ENCODE measurements at regions not wholly inside any gene's neighbourhood (a gene's known extent, or its start where the extent isn't known, plus 50 kb on each side); places are given as distances from the start of the nearest gene placed in this dataset.

DNA sequence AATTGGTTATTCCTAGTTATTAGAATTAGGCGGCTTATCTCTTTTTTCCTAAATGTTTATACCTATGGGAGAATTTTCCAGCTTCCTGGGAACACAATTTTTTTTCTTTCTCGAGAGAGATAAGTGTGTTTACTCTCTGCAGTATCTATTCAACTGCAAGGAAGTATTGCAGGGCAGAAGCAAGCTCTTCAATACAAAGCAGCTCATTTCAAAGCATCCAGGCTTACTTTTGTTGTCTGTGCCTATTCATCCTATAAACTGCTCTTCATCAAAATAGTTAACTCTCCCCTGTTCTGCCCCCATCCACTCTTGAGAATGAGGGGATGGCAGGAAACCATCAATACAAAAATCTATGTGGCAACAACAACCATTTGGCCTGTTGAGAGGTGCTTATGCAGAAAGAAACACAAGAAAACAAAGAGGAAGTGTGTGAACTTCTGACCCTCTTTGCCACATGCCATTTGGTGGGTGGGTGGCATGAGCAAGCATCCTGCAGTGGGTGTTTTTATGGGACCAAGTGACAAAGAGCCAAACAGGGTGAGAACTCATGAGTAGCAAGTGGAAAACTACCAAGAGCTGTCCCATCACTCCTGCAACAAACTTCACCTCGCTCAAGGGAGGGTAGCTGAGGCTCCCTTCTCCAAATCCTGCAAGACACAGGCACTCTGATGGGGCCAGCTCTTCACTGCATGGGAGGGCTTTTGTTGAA lies 50.6 kb upstream of the MRPS6 start:
- Histone ChIP-seq H3K27ac (ENCODE audit: low read depth, low read length) (no peak overlapping the region), H3K9ac (ENCODE audit: low read depth, low read length) (no peak overlapping the region), H3K36me3 (ENCODE audit: control insufficient read depth, insufficient read depth, low read length) (no peaks in the 10 kb centered on the region), H3K4me1 (ENCODE audit: control insufficient read depth, insufficient read depth, low read length) (peaks cover 17% of the 10 kb centered on the region), H3K9me3 (ENCODE audit: control insufficient read depth, insufficient read depth, low read length) (no peaks in the 10 kb centered on the region), H3K4me3 (ENCODE audit: low read depth, low read length) (no peak overlapping the region), H3K27me3 (ENCODE audit: control insufficient read depth, insufficient read depth, low read length) (no peaks in the 10 kb centered on the region)

DNA sequence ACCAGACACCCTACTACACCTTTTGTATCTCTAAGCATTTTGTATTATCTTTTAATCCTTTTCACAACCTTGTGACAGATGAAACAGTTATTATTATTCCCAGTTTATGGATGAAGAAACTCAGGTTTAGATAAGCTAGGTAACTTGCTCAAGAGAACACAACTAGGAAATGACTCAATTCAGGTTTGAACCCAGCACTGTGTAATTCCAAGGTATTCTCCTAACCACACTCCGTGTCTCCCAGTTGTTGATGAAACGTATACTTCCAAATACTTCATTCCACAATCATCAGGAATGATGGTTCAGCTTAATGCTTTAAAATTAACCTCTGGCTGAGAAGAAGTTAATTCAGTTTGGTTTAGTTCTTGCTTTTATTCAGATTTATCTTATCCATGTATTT lies 51.7 kb upstream of the MRPS6 start:
- Histone ChIP-seq H3K9ac (ENCODE audit: low read depth, low read length) (no peak overlapping the region), H3K9me3 (ENCODE audit: control insufficient read depth, insufficient read depth, low read length) (no peaks in the 10 kb centered on the region), H3K27ac (ENCODE audit: low read depth, low read length) (no peak overlapping the region), H3K36me3 (ENCODE audit: control insufficient read depth, insufficient read depth, low read length) (no peaks in the 10 kb centered on the region), H3K27me3 (ENCODE audit: control insufficient read depth, insufficient read depth, low read length) (no peaks in the 10 kb centered on the region), H3K4me3 (ENCODE audit: low read depth, low read length) (no peak overlapping the region), H3K4me1 (ENCODE audit: control insufficient read depth, insufficient read depth, low read length) (peaks cover 17% of the 10 kb centered on the region)

DNA sequence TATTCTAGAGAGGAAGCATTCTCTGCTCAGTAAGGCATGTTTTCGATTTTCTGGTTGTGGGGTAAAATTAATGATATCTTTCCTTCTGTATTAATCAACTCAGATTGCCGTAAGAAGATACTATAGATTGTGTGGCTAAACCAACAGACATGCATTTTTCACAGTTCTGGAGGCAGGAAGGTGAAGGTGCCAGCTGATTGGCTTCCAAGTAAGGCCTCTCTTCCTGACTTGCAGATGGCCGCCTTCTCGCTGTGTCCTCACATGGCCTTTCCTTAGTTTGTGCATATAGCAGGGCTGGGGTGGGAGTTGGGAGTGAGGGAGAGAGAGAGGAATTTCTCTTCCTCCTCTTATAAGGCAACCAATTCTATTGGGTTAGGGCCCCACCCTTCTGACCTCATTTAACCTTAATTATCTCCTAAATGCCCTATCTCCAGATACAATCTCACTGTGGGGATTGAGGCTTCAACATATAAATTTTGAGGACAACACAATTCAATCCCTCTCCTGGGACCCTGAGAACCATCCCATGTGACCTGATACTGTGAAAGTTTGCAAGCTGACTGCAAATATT lies 52.3 kb upstream of the MRPS6 start:
- Histone ChIP-seq H3K27me3 (ENCODE audit: control insufficient read depth, insufficient read depth, low read length) (no peaks in the 10 kb centered on the region), H3K9me3 (ENCODE audit: control insufficient read depth, insufficient read depth, low read length) (no peaks in the 10 kb centered on the region), H3K27ac (ENCODE audit: low read depth, low read length) (no peak overlapping the region), H3K4me1 (ENCODE audit: control insufficient read depth, insufficient read depth, low read length) (peaks cover 17% of the 10 kb centered on the region), H3K4me3 (ENCODE audit: low read depth, low read length) (no peak overlapping the region), H3K36me3 (ENCODE audit: control insufficient read depth, insufficient read depth, low read length) (no peaks in the 10 kb centered on the region), H3K9ac (ENCODE audit: low read depth, low read length) (no peak overlapping the region)

DNA sequence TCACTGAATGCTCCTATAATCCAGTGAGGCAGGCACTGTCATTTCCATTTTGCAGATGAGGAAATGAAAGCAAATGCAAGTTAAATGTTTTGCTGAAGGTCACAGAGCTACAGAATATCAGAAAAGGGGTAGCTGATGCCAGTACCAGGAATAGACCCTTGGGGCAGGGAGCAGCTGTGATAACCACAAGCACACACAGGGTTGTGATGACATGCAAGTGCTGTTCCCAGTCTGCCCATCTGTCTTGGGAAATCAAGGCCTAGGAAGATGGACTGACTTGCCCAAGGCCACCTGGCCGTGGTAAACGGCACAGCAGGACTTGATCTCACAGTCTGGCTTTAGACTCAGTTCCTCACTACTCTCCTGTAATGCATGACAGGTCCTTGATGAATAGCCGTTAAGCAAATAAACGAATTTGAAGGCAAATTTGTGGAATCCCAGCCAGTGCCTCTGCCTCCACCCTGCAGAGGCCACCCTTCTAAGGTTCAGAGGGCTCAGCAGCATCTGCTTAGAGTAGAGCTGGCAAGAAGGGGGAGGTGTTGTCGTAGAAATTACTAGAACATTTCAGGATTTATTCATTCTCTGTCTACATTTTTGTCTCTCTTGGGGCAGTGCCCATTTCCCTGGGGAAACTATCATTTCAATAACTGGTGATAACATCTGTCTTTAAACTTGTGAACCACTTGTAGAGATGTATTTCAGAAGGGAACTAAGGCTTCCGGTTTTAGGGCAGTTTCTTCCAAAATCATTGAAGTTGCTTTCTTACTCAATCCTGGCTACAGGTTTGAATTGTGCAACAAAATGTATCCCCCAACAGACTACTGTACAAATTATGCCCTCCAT lies 53.2 kb upstream of the MRPS6 start:
- H3K27ac ChIP-seq (ENCODE audit: low read depth, low read length): no peak overlapping the region
- H3K9ac ChIP-seq (ENCODE audit: low read depth, low read length): no peak overlapping the region
- H3K4me3 ChIP-seq (ENCODE audit: low read depth, low read length): no peak overlapping the region

DNA sequence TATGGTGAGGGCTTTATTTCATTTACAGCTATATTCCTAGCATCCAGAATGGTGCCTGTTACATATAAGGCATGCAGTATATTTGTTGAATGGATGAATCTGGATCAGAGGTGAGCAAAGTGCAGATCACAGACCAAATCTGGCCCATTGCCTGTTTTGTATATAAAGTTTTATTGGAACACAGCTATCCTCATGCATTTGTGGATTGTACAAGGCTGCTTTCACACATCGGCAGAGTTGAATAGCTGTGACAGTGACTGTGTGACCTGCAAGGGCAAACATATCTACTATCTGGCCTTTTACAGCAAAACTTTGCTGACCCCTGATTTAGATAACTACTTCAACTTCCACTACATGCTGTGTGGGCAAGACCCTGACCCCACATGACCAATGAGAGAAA lies 54.0 kb upstream of the MRPS6 start:
- Histone ChIP-seq H3K27ac (ENCODE audit: low read depth, low read length) (no peak overlapping the region), H3K4me1 (ENCODE audit: control insufficient read depth, insufficient read depth, low read length) (peaks cover 17% of the 10 kb centered on the region)

More for the DNA sequence above, 53.2 kb upstream of the MRPS6 start:
- Histone ChIP-seq H3K9me3 (ENCODE audit: control insufficient read depth, insufficient read depth, low read length) (no peaks in the 10 kb centered on the region), H3K36me3 (ENCODE audit: control insufficient read depth, insufficient read depth, low read length) (no peaks in the 10 kb centered on the region), H3K27me3 (ENCODE audit: control insufficient read depth, insufficient read depth, low read length) (no peaks in the 10 kb centered on the region), H3K4me1 (ENCODE audit: control insufficient read depth, insufficient read depth, low read length) (peaks cover 17% of the 10 kb centered on the region)

DNA sequence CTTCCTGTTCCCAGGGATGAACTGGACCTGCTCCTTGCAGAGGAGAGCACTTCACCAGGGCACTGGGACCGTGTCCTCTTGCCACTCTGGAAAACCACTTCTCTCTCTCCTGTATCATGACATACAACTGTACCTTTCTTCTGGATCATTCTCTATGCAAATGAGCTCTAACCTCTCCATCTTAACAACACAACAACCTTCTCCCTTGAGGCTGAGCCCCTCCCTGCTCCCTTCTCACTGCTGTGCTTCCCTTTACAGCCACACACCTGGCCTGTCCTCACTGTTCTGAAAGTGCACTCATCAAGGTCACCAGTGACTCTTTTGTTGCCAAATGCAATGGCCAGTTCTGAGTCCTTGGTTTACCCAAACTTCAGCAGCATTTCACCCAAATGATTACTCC lies 54.5 kb upstream of the MRPS6 start:
- Histone ChIP-seq H3K4me1 (ENCODE audit: control insufficient read depth, insufficient read depth, low read length) (peaks cover 17% of the 10 kb centered on the region), H3K27ac (ENCODE audit: low read depth, low read length) (no peak overlapping the region), H3K9ac (ENCODE audit: low read depth, low read length) (no peak overlapping the region), H3K36me3 (ENCODE audit: control insufficient read depth, insufficient read depth, low read length) (no peaks in the 10 kb centered on the region), H3K4me3 (ENCODE audit: low read depth, low read length) (no peak overlapping the region), H3K9me3 (ENCODE audit: control insufficient read depth, insufficient read depth, low read length) (no peaks in the 10 kb centered on the region), H3K27me3 (ENCODE audit: control insufficient read depth, insufficient read depth, low read length) (no peaks in the 10 kb centered on the region)

More for the DNA sequence above, 54.0 kb upstream of the MRPS6 start:
- no peaks in the 10 kb centered on the region for H3K27me3 ChIP-seq (ENCODE audit: control insufficient read depth, insufficient read depth, low read length)
- H3K9ac ChIP-seq (ENCODE audit: low read depth, low read length): no peak overlapping the region
- H3K36me3 ChIP-seq (ENCODE audit: control insufficient read depth, insufficient read depth, low read length): no peaks in the 10 kb centered on the region
- no peak overlapping the region for H3K4me3 ChIP-seq (ENCODE audit: low read depth, low read length)
- no peaks in the 10 kb centered on the region for H3K9me3 ChIP-seq (ENCODE audit: control insufficient read depth, insufficient read depth, low read length)

DNA sequence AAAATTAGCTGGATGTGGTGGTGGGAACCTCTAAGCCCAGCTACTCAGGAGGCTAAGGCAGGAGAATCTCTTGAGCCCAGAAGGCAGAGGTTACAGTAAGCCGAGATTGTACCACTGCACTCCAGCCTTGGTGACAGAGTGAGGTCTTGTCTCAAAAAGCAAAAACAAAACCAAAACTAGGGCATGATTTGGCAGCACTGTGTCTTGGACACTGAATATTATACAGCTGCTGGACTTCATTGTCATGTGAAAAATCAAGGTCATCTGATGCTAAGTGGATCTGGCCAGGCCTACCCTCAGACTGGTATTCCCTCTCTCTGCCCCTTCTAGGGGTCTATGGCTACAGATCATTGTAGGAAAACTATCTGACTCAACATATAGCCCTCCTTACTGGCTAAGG lies 55.2 kb upstream of the MRPS6 start:
- Histone ChIP-seq H3K4me3 (ENCODE audit: low read depth, low read length) (no peak overlapping the region), H3K9me3 (ENCODE audit: control insufficient read depth, insufficient read depth, low read length) (no peaks in the 10 kb centered on the region), H3K27ac (ENCODE audit: low read depth, low read length) (no peak overlapping the region), H3K4me1 (ENCODE audit: control insufficient read depth, insufficient read depth, low read length) (peaks cover 15% of the 10 kb centered on the region), H3K9ac (ENCODE audit: low read depth, low read length) (no peak overlapping the region), H3K36me3 (ENCODE audit: control insufficient read depth, insufficient read depth, low read length) (no peaks in the 10 kb centered on the region), H3K27me3 (ENCODE audit: control insufficient read depth, insufficient read depth, low read length) (no peaks in the 10 kb centered on the region)

DNA sequence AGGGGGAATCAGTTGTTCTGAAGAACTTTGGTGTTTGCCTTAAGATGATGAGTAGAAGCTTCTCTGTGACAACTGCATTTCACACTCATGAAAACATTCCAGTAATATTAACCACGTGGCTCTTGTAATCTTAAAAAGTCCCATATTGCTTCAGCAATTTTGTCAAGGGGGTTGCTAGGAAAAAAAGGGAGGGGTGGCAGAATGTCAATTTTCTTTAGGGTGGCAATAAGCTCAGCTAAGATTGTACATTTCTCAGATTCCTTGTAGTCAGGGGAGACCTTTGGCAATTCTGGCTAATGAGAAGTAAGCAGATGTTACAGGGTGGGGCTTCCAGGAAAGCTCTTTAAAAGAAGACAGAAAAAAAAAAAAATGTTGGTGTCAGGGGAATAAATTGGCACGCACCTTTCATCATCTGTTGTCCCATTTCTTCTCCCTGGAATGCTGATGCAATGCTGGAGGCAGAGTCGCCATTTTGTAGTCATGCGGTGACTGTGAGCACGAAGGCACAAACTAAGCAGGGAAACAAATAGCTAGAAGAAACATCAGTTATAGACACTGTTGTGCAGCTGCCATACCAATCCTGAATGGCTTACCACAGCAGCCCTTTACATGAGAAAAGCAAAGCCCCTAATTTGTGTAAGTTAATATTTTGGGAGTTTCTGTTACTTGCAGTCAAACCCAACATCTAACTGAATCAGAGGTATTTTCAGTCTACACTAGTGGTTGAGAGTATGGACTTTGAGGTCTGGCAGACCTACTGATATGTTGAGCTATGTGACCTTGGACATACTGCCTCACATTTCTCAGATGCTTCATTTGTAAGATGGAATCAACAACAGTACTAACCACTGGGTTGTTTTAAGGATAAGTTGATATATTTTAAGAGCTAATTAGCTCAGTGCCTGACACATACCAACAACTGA lies 56.1 kb upstream of the MRPS6 start:
- Histone ChIP-seq H3K9ac (ENCODE audit: low read depth, low read length) (no peak overlapping the region), H3K36me3 (ENCODE audit: control insufficient read depth, insufficient read depth, low read length) (no peaks in the 10 kb centered on the region), H3K27me3 (ENCODE audit: control insufficient read depth, insufficient read depth, low read length) (no peaks in the 10 kb centered on the region), H3K4me1 (ENCODE audit: control insufficient read depth, insufficient read depth, low read length) (peaks cover 6% of the 10 kb centered on the region), H3K4me3 (ENCODE audit: low read depth, low read length) (no peak overlapping the region), H3K27ac (ENCODE audit: low read depth, low read length) (no peak overlapping the region), H3K9me3 (ENCODE audit: control insufficient read depth, insufficient read depth, low read length) (no peaks in the 10 kb centered on the region)

DNA sequence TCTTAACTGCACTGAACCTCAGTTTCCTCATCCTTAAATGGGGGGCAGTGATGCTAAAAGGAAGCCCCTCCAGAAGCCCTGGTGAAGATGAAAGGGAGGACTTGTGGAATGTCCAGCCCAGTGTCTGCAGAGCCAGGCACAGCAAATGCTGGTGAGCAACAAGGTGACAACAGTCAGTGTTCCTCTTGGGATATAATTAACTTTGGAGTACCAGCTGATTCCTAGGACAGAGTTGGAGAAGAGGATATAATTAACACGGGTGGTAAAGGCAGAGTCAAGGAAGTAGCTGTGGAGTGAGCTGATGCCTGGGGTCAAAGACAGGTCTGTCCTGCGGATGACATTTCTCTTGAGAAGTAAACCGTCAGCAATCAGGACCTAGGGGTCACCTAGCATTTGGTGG lies 60.7 kb upstream of the MRPS6 start:
- Histone ChIP-seq H3K9me3 (ENCODE audit: control insufficient read depth, insufficient read depth, low read length) (no peaks in the 10 kb centered on the region), H3K9ac (ENCODE audit: low read depth, low read length) (no peak overlapping the region), H3K4me1 (ENCODE audit: control insufficient read depth, insufficient read depth, low read length) (no peaks in the 10 kb centered on the region), H3K27ac (ENCODE audit: low read depth, low read length) (no peak overlapping the region), H3K4me3 (ENCODE audit: low read depth, low read length) (no peak overlapping the region), H3K27me3 (ENCODE audit: control insufficient read depth, insufficient read depth, low read length) (no peaks in the 10 kb centered on the region), H3K36me3 (ENCODE audit: control insufficient read depth, insufficient read depth, low read length) (no peaks in the 10 kb centered on the region)

DNA sequence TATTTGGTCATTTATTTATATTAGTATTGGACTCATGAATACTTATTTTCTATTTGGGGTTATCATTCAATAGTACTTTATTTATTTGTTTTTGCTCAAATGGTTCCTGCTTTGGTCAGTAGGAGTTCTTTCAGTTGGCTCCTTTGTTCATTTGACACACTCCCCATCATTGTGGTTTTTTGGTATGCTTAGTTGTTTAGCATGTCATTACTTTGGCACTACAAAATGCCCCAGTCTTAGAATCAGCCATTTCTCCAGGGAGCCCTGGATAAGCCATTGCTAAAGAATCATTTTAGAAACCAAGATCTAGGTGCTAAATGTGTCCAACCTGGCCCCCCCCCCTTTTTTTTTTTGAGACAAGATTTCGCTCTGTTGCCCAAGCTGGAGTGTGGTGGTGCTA lies 61.7 kb upstream of the MRPS6 start:
- H3K27me3 ChIP-seq (ENCODE audit: control insufficient read depth, insufficient read depth, low read length): no peaks in the 10 kb centered on the region
- no peak overlapping the region for H3K9ac ChIP-seq (ENCODE audit: low read depth, low read length)
- H3K4me1 ChIP-seq (ENCODE audit: control insufficient read depth, insufficient read depth, low read length): no peaks in the 10 kb centered on the region
- H3K27ac ChIP-seq (ENCODE audit: low read depth, low read length): no peak overlapping the region
- H3K36me3 ChIP-seq (ENCODE audit: control insufficient read depth, insufficient read depth, low read length): no peaks in the 10 kb centered on the region
- no peaks in the 10 kb centered on the region for H3K9me3 ChIP-seq (ENCODE audit: control insufficient read depth, insufficient read depth, low read length)
- no peak overlapping the region for H3K4me3 ChIP-seq (ENCODE audit: low read depth, low read length)

Measured in HUES48 (cell line).